ENCODE measurements at regions not wholly inside any gene's neighbourhood (a gene's known extent, or its start where the extent isn't known, plus 50 kb on each side); places are given as distances from the start of the nearest gene placed in this dataset.

DNA sequence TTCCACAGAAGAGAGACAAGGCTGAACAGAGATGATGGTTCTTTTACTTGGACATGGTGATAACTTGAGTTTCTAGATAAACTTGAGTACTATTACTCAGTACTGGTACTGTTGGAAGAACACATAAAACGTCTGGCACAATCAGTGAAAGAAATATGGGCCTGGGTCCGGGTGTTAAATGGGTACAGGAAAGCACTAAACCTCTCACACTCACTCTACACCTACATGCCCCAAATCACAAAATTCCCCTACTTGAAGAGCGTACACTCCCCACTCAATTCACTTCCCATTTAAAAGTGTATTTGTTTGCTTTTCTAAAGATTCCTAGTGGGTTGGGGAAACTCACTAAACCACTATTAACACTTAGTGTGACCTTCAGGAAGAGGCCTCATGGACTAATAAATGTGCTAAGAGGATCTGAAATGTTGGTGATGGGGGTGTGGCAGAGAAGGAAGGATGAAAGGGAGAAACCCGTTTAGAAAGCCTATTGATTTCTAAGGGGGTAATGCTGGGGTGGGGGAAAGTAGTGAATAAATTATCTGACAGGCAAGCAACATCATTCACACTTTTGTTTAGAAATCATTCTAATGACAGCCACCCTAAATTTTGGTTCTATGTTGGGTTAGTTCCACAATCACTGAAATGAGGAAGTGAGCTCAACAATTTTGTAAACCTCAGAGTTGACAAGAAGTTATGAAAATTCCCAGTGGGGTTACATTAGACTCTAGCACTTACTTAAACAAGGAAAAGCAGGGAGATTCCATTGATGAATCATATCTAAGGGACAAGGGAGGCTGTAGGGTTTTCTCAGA lies 222.6 kb upstream of the MARCKS start:
- no peak for DNase-seq

DNA sequence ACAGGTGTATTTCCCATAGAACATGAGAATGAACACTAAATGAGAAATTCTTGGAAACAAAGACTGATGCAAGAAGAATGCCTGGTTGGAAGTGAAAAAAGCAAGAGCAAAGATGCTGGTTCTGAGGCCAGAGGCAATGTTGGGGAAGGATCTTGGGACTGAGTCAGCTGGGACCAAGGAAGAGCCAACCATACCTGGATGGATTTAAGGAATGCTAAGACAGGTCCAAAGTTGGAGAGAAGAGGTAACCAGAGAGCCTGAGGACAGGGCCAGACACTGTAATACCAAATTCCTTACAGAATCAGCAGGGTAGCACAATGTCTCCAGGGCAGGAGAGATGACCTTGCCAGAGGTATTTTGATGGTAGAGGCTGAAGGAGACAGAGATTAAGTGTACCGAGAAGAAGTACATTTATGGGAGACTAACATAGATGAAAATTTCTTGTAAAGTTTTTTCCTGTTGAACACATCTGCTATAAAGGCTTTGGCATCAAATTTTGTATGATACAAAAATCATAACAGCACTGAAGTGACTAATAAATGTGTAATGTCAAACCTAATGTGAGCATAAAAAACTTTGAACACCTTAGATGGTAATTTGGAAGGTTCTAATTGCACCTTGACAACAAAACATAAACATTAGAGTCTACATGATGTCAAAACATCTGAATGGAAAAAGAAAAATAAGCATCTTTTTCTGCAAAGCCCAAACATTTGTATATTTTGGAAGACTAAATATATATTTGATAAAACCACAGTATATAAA lies 221.7 kb upstream of the MARCKS start:
- DNase-seq: no peak

DNA sequence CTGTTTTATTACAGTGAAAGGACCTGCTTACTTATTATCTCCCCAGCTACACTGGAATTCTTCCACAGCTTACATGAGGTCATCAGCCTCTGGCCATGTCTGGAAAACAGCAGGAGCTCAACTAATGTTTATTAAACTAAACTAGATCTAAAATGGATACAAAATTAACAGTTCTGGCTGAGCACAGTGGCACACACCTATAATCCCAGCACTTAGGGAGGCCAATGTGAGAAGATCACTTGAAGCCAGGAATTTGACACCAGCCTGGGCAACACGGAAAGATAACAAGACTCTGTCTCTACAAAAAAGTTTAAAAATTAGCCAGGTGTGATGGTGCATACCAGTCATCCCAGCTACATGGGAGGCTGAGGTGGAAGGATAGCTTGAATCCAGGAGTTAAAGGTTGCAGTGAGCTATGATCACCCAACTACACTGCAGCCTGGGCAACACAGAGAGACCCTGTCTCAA lies 220.8 kb upstream of the MARCKS start:
- DNase-seq: no peak

DNA sequence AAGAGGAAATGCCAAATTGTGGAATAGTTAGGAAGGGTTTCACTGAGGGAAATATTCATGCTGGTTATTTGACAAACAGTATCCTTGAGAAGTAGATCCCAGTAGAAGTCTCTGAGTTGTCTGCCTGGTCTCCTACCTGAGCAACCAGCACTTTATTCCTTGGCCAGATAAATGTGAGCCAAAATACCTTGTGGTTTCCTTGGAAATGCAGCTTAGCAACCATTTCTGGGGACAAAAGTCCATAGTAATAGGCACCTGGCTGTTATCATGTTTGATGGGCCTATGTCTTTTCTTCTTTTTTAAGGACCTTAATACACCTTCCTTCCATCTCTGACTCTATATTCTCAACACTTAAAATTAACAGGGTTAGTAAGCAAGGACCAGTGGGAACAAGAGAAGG lies 217.1 kb upstream of the MARCKS start:
- DNase-seq: no peak

DNA sequence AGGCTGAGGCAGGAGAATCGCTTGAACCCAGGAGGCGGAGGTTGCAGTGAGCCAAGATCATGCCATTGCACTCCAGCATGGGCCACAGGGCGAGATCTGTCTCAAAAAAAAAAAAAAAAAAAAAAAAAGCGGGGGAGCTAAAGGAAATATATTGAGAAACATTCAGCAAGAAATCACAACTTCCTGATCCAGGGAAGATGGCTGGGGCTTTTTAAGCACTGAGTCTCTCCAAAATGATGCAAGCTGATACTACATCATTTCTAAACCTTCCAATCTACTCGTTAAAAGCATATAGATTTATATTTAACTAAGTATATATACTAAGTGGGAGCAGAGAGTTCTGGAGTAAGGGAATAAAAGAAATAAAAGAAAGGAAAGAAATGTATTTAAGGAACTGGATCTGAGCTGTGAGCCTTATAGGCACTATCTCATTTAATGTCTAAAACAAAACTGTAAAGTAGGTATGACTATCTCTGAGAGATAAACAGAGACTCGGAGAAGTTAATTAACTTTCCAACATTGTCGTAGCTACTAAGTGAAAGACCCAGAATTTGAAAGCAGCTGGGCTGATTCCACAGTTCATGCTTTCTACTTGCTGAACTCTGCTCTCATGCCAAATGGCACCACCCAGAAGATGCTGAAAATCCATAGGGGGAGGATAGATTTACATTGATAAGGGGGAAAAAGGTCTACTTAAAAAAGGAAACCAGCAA lies 215.0 kb upstream of the MARCKS start:
- no peak for DNase-seq

DNA sequence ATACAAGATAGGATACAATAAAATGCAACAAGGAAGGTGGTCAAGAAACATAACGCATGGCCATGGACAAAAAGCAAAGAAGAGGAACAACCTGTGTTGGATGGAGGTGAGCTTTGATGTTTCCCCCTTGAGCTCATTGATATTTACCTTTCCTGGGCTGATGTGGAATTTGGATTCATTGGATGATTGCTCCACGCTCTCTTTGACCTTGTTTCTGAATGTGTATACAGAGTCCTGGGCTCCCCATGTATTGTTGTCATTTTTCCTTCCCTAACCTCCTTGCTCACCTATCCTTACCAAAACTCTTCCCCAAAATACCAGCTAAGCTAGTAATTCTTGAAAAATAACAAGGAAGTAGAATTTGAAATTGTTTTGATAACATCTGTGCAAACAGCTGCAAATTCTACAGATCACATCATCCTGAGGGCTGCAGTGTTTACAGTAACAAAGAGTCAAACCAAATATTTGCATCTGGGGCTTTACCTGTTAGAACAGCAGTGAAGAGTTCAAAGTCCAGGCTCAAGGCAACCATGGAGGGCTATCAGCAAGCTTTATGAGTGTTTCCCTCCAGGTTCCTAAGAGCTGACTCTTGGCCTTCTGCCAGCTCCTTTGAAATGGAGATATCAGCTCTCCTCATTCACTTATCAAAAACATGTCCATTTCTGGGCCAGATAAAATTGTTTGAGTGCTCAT lies 214.3 kb upstream of the MARCKS start:
- DNase-seq: peak; percentile 50

DNA sequence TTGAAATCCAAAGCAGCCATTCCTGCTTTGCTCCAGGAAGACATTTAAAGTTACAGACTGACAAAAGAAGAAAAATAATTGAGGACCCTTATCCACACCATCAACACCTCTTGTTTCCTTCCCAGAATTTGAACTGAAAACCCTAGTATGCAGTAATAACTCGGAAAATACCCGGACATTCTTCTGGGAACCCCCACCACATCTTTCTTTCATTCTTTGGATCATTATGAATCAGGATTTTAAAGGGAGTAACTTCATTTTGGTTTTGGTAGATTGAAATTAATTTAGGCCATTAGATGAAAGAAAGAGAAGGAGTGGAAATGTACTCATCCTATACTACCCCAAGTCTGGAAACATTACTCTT lies 213.8 kb upstream of the MARCKS start:
- DNase-seq: no peak

DNA sequence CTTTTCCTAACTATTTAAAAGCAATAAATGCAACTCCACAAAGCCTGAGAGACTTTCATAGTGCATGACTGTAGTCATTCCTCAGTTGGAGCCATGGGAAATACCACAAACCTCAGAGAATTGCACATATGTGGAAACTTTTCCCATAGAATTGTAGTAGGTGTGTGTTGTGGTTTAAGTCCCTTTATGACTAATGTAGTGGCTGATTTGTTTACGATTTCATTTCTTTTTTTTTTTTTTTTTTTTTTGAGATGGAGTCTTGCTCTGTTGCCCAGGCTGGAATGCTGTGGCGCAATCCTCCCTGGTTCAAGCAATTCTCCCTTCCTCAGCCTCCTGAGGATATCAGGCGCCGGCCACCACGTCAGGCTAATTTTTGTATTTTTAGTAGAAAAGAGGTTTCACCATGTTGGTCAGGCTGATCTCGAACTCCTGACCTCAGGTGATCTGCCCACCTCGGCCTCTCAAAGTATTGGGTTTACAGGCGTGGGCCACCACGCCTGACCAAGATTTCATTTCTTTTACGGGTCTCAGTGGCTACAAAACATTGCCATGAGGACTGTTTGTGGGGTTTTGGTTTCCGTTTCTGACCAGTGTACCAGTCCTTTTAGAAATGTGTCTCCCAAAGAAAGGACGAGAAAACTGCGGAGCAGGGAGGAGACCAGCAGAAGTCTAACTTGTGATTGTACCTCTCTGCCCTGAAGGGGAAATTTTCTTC lies 212.1 kb upstream of the MARCKS start:
- DNase-seq: no peak

DNA sequence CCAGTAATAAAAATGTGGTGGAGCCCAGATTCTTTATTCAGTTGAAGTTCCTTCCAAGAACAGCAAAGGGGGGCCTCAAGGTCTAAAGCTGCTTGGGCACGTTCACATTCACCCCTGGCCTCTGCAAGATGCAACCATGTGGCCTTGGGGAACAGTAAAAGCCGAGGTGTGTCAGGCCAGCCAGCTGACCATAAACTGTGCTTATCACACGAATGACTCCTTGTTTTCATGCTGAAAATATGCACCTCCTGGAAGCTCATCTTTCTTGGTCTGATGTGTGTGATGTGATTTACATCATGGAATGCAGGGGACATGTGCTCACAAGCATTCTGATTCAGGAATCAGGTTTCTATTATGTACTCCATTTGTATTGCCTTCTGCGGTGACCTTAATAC lies 211.6 kb upstream of the MARCKS start:
- DNase-seq: no peak

DNA sequence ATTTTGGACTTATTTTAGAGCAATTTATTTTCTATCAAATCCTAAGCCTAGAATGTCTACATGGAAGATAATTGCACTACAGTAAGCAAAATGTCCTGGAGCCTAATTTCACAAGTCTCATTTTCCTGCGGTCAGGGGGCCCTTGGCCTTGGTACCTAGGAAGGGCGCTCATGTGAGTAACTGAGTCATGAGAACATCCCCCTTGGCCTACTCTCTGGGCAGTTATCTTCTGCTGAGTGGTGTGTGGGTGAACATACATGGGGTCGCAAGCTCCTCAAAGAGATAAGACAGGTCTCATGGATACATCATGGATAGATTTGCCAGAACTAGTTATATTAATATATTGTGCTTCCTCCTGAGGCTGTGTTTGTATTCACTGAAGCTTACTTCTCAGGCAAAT lies 211.2 kb upstream of the MARCKS start:
- DNase-seq: no peak

DNA sequence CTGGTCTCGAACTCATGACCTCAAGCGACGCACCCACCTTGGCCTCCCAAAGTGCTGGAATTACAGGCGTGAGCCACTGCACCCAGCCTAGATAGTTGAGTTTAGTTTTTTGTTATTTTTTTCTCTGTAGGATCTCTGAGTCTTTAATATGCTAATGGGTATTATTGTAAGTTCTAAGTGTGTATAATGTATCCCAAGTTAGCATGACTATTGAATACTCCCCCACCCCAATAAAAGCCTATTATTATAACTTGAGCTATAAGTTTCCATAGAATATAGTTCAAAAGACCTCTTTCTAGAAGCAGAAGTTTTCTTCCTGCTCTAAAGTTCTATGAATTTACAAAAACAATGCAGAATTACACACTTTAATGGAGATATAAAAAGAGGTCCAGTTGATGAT lies 210.4 kb upstream of the MARCKS start:
- no peak for DNase-seq

DNA sequence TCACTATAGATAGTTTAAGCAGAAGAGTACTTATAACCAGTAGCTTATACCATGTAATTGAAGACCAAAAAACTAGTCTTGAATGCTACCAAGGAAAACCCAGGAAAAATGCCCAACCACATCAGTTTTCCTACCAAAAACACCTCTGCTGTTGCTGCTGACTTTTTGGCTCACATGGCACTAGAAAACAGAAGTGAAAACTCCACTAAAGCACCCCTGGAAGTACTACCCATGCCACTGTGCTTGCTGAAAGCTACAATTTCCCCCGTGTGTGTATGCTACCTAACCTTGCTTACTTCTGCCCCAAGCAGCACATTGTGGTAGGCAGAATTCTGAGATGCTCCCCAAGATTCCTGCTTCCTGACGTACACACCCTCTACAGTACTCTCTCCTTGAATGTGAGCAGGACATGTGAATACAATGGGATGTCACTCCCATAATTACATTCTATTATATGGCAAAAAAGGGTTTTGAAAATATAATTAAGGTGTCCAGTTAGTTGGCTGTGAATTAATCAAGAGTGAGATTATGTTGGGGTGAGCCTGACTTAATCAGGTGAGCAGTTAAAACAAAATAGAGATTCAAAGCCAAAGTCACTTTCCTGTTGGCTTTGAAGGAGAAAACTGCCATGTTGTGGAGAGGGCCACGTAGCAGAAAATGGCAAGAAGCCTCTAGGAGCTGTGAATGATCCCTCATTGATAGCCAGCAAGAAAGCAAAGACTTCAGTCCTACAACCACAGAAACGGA lies 209.8 kb upstream of the MARCKS start:
- no peak for DNase-seq

DNA sequence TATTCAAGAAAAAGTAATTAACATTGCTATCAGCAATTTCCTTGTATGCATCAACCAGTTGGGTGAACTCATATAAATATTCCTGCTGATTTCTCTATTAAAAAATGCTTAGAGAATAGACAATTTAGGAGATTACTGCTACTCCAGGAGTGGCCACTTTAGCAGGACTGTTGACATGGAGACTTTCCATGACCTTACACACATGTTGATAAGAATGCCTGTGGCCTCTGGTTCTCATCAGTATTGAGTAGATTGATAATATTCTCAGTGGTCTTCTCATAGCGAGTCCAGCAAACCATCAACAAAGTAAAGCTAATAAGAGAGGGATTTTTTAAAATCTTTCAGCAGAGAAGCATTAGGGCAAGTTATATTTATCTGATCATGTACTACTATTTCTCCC lies 208.4 kb upstream of the MARCKS start:
- DNase-seq: no peak

DNA sequence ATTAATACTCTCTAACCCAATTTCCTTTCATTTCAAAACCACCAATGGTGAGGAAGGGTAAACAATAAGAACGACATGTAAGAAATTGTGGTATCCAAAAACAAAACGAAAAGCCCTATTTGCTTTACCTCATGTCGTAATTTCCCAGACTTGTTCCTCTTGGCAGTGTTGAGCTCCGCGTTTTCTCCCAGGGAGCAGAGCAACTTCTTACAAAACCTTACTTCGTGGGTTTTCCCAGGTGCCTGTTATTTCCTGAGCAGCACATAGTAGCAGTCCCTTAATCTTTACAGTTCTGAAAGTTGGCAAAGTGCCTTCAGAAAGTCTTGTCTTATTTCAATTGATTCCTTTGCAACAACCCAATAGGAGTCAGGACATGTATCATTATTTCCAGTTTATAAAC lies 207.9 kb upstream of the MARCKS start:
- no peak for DNase-seq

DNA sequence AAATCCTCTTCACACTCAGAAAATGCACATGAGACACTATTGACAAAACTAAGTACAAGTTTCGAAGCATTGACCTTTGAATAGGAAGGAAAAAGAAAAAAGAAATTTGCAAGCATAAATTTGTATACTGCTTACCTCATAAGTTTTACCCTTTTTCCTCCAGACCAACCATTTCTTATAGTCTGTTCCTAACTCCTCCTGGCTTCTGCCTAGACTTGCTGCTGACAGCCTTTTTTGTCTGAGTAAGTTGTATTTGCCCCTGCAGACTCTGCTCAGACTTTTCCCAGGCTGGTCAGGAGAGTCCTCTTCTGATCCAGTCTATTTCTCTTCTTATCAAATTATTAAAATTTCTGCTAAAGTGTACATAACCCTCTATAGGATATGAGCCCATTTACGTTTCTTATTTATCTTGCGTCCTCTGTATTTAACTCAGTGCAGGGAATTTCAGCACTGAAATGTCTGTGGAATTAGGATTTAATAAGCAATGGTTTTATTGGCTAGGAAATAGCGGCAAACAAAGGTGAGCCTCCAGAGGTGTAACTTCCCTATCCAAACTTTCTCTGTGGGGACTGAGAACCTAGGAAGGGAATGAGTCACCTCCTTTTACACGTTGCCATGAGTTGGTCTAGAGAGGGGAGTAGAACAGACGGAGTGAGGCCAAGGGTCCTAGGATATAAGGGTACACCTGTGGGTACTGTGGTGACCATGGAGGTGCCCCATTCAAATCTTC lies 207.1 kb upstream of the MARCKS start:
- DNase-seq: no peak

DNA sequence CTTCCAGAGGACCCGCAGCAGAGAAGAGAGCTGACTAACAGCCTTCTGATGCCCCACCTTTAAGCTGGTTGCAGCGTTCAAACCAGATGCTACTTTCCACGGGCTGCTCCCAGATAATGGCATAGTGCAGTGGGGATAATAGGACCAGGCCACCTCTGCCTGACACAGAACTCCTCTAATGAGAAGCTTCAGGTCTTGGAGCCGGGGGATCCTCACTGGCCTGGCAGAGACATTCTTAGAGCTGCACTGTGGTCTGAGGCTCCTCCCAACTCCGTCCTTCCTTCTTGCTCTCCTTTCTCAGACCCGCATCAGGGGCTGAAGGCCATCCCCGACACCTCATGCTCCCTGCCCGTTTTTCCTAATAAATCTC lies 206.6 kb upstream of the MARCKS start:
- no peak for DNase-seq

DNA sequence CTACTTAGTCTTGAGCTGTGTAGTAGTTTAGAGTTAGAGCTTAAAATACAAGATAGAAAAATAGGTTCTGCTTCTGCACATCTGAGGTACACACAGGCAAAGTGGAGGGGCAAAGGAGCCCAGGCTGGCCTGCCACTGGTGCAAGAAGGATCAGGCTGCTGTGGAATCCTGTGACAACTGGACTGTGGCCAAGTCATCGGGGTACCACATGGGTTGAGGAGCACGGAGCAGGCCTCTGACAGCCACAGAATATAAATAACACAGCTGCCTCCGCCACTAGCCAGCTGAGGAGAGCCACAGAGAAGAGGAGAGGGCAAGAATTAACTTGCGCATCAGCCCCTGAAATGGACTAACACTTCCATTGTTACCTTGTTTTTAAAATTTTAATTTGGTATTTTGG lies 206.0 kb upstream of the MARCKS start:
- no peak for DNase-seq

DNA sequence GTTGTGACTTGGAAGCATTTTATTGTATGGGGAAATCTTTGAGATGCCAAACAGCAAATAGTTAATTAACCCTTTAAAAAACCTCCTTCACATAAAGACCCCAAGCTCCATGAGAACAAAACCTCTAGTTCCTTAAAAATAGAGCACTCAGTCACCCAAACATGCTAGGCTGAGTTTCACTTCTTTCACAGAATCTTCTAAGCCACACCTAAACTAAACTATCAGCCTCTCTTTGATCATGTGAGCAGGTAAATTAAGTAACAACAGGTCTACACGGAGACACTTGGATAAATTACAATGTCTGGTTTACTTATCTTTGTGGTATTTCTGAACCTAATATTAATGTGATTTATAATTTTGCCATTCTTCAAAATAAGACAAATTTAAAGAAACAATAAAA lies 205.2 kb upstream of the MARCKS start:
- no peak for DNase-seq

DNA sequence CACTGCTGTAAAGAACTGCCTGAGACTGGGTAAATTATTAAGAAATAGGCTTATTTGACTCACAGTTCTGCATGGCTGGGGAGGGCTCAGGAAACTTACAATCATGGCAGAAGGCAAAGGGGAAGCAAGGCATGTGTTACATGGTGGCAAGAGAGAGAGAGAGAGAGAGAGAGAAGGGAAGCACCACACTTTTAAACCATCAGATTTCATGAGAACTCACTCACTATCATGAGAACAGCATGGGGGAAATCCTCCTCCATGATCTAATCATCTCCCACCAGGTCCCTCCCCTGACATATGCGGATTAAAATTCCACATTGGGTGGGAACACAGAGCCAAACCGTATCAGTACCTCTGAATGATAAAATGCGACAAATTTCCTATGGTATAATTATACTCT lies 203.9 kb upstream of the MARCKS start:
- DNase-seq: no peak

DNA sequence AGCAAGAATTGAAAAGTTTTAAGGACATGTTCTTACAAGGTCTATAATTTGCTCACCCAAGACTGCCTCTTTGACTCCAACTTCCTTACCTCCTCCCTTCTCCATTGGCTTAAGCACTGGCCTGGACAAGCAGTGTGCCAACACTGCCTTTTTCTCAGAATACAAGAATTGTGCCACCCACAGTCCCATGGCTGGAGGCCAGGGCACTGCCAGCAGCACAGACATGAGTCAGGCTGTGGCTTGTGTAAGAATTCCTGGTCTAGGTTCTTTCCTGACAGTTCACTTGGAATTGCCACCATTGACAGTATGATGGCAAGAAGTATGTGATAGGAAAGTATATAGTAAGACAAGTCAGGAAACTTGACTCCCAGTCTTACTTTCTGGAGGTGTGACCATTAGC lies 202.7 kb upstream of the MARCKS start:
- no peak for DNase-seq

DNA sequence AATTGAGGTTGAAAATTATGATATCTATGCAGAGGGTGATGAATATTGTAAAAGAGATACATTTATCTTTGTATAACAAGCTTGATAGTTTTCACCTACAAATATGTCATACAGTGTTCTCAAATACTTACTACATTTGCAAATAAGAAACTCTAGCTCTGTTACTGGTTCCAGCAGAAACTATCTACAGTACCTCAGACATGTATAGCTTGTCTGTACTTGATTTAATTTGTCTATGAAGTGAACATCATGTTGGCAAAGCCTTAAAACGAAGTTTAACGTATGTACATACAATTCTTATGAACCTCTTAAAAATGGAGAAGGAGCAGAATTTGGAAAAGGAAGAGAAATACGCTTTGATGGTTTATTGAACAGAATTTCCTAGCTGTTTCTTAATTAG lies 201.4 kb upstream of the MARCKS start:
- DNase-seq: no peak

Data from NCI-H187 treated with DMSO at 0.1 percent for 48 hours (cell line).